ENCODE measurements at regions not wholly inside any gene's neighbourhood (a gene's known extent, or its start where the extent isn't known, plus 50 kb on each side); places are given as distances from the start of the nearest gene placed in this dataset.

DNA sequence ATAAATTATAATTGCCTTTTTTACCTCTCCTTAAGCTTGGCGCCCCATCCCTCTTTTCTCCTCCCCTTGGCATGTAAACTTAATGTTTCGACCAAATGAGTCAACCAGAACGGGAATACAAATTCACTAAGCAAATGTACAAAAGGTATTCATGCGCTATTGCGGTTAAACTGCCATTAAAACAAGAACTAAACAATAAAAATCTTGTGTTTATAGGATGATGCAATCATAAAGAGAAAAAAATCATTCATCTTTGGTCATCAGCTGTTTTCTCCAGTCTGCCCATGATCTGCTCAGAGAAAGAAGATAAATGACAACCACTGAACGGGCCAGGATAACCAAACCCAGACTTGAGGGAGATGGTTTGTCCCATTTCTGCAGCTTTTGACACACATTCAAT lies 534.2 kb upstream of the PLXNA2 start:
- WGBS: 89% methylated on average over 6 of the region's 6 CpGs
- TF ChIP-seq POLR2A (IDR thresholded peaks at IDR 0.05; ENCODE audit: low read depth) (no peak), EP300 (IDR thresholded peaks at IDR 0.05) (no peak), POLR2AphosphoS5 (IDR thresholded peaks at IDR 0.05) (no peak)
- TF ChIP-seq, protein P1, sequence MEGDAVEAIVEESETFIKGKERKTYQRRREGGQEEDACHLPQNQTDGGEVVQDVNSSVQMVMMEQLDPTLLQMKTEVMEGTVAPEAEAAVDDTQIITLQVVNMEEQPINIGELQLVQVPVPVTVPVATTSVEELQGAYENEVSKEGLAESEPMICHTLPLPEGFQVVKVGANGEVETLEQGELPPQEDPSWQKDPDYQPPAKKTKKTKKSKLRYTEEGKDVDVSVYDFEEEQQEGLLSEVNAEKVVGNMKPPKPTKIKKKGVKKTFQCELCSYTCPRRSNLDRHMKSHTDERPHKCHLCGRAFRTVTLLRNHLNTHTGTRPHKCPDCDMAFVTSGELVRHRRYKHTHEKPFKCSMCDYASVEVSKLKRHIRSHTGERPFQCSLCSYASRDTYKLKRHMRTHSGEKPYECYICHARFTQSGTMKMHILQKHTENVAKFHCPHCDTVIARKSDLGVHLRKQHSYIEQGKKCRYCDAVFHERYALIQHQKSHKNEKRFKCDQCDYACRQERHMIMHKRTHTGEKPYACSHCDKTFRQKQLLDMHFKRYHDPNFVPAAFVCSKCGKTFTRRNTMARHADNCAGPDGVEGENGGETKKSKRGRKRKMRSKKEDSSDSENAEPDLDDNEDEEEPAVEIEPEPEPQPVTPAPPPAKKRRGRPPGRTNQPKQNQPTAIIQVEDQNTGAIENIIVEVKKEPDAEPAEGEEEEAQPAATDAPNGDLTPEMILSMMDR (IDR thresholded peaks at IDR 0.05): no peak
- Histone ChIP-seq H3K4me3 (no peak overlapping the region), H3K36me3 (no peaks in the 10 kb centered on the region), H3K9me3 (no peaks in the 10 kb centered on the region), H3K27me3 (peaks cover 0 to 4% (median 0%) of the 10 kb centered on the region in 4 donors), H3K27ac (replicated peaks in 1 of 4) (no peak overlapping the region), H3K4me1 (no peaks in the 10 kb centered on the region)
- intact Hi-C loops (cut with DNase I): no loop called here
- no peak for DNase-seq (ENCODE audit: extremely low spot score)

DNA sequence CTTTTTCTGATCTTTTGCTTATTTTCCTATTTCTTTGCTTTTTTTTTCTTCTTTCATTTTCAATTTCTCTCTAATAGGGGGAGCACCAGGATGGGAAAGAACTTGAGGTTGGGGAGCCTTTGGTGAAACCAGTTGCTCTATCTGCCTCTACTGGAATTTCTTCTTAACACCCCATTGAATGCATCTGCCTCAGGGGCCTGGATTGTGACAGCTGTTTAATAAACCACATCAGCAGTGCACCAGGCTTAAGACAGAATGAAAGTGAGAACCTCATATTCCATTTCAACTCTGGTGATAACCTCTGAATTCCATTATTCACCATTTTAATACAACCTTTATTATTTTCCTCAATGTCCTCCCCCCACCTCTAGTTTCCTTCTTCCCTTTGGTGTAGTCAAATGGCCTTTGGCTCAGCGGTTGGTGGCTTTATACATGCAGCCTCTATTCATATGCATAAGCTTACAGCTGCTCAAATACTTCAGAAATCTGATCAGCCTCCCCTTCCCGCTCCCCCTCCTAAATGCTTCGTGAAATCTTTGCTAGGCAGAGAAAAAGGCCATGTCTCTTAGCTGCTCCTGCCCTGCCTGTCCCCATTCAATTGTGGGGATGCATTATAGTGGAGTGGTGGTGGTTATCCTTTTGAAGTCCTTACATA lies 537.3 kb upstream of the PLXNA2 start:
- Histone ChIP-seq H3K27ac (replicated peaks in 1 of 4) (no peak overlapping the region), H3K4me1 (no peaks in the 10 kb centered on the region), H3K9me3 (no peaks in the 10 kb centered on the region), H3K4me3 (no peak overlapping the region), H3K36me3 (no peaks in the 10 kb centered on the region), H3K27me3 (peaks cover 0 to 4% (median 0%) of the 10 kb centered on the region in 4 donors)
- no peak for DNase-seq (ENCODE audit: extremely low spot score)
- WGBS: 70% methylated on average over 3 of the region's 3 CpGs
- TF ChIP-seq POLR2AphosphoS5 (IDR thresholded peaks at IDR 0.05) (no peak), POLR2A (IDR thresholded peaks at IDR 0.05; ENCODE audit: low read depth) (no peak), EP300 (IDR thresholded peaks at IDR 0.05) (no peak)
- TF ChIP-seq, protein P1 (IDR thresholded peaks at IDR 0.05): no peak
- intact Hi-C loops (cut with DNase I): no loop called here

DNA sequence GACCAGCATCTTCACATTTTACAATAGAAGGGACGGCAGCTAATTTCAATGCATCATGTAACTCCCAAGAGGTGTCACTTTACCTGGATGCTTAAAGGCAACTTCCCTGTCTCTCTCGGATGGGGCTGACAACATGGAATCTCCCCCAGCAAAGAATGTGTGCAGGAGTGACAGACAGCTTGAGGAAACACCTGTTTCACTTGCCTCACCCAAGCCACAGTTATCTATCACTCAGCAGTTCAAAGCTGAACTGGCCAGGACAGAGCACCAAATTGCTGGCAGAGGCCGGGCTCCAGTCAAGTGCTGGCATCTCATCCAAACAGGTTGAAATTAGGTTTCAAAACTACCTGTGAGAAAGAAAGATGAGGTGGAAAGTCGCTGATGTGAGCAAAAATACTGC lies 538.0 kb upstream of the PLXNA2 start:
- Histone ChIP-seq H3K4me1 (no peaks in the 10 kb centered on the region), H3K9me3 (no peaks in the 10 kb centered on the region), H3K27ac (replicated peaks in 1 of 4) (no peak overlapping the region), H3K36me3 (no peaks in the 10 kb centered on the region), H3K4me3 (no peak overlapping the region), H3K27me3 (peaks cover 0 to 4% (median 0%) of the 10 kb centered on the region in 4 donors)
- 71% methylated on average over 4 of the region's 4 CpGs for WGBS
- intact Hi-C loops (cut with DNase I): no loop called here
- TF ChIP-seq EP300 (IDR thresholded peaks at IDR 0.05): no peak
- no peak for TF ChIP-seq POLR2A (IDR thresholded peaks at IDR 0.05; ENCODE audit: low read depth)
- TF ChIP-seq, protein P1 (IDR thresholded peaks at IDR 0.05): no peak
- TF ChIP-seq POLR2AphosphoS5 (IDR thresholded peaks at IDR 0.05): no peak
- no peak for DNase-seq (ENCODE audit: extremely low spot score)

DNA sequence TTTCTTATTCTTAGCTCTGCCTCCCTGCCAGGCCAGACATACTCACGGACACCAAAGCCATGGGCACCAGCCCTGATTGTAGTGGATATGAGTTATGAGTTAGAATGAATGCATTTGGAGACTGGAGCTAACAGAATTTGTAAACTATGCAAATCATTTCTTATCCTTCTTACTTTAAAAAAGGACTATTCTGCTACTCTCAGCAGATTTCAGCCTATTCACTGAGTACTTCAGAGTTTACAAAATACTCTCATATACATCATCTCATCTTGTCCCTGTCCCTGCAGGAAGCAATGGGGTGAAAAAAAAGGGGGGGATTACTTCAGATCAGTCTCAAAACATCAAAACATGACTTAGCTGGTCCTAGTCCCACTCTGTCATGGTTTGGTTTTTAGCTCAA lies 541.4 kb upstream of the PLXNA2 start:
- no peak for DNase-seq (ENCODE audit: extremely low spot score)
- H3K4me1 ChIP-seq: no peaks in the 10 kb centered on the region
- no peak overlapping the region for H3K4me3 ChIP-seq
- intact Hi-C loops (cut with DNase I): no loop called here
- peaks cover 0 to 4% (median 0%) of the 10 kb centered on the region in 4 donors for H3K27me3 ChIP-seq
- 64% methylated on average over 1 of the region's 1 CpG for WGBS
- H3K36me3 ChIP-seq: no peaks in the 10 kb centered on the region
- TF ChIP-seq POLR2A (IDR thresholded peaks at IDR 0.05; ENCODE audit: low read depth): no peak
- no peak for TF ChIP-seq EP300 (IDR thresholded peaks at IDR 0.05)
- no peak for TF ChIP-seq POLR2AphosphoS5 (IDR thresholded peaks at IDR 0.05)
- TF ChIP-seq, protein P1 (IDR thresholded peaks at IDR 0.05): no peak
- no peak overlapping the region for H3K27ac ChIP-seq (replicated peaks in 1 of 4)
- H3K9me3 ChIP-seq: no peaks in the 10 kb centered on the region

DNA sequence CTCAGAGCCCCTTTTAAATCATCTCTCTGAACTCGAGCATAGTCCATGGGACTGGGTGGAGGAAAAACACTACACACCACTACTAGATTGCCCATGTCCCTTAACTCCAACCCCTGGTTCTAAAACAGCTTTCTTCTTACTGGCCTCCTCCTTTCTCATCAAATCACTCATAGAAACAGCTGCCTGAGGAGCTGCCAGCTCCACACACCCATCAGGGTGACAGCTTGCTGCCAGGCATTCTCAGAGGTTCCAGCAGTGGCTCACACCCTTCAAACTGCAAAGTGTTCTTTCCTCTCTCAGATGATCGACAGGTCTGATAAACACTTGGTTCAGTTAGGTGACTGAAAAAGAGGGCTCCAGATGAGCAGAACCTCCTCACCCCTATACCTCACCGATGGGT lies 543.0 kb upstream of the PLXNA2 start:
- no peak for DNase-seq (ENCODE audit: extremely low spot score)
- Histone ChIP-seq H3K9me3 (no peaks in the 10 kb centered on the region), H3K4me1 (no peaks in the 10 kb centered on the region), H3K27me3 (peaks cover 0 to 4% (median 0%) of the 10 kb centered on the region in 4 donors), H3K4me3 (no peak overlapping the region), H3K27ac (replicated peaks in 1 of 4) (no peak overlapping the region), H3K36me3 (no peaks in the 10 kb centered on the region)
- no peak for TF ChIP-seq POLR2AphosphoS5 (IDR thresholded peaks at IDR 0.05)
- TF ChIP-seq, protein P1 (IDR thresholded peaks at IDR 0.05): no peak
- TF ChIP-seq POLR2A (IDR thresholded peaks at IDR 0.05; ENCODE audit: low read depth): no peak
- TF ChIP-seq EP300 (IDR thresholded peaks at IDR 0.05): no peak
- 66% methylated on average over 3 of the region's 3 CpGs for WGBS
- intact Hi-C loops (cut with DNase I): no loop called here
